Gastroesophageal sphincter (tissue), 4 donors: ENCODE measurements at regions not wholly inside any gene's neighbourhood (a gene's known extent, or its start where the extent isn't known, plus 50 kb on each side); places are given as distances from the start of the nearest gene placed in this dataset.

ENCODE experiments used
- ATAC-seq: fragments of 150-250 bp; one replicate; pipeline ENCODE4 v1.9.1; 2016; ENCODE audit warnings: mild to moderate bottlenecking, moderate library complexity
- H3K27ac ChIP-seq, 4 donors: fragments of 200-600 bp; sonication (generic) in 3 of 4; 1 replicate in 3 of 4; 2 replicates in 1 of 4; pipeline ENCODE4 v1.5.1; 2016 to 2019
- H3K27me3 ChIP-seq: fragments of 200-600 bp; sonication (generic); one replicate; pipeline ENCODE4 v1.5.1; 2019
- H3K36me3 ChIP-seq, 2 donors: fragments of 200-600 bp; sonication (generic); one replicate each; pipeline ENCODE4 v1.5.1; 2019; ENCODE audit warnings: control low read depth in 1 of 2
- H3K4me1 ChIP-seq, 3 donors: fragments of 200-600 bp; sonication (generic); 1 replicate in 2 of 3; 2 replicates in 1 of 3; pipeline ENCODE4 v1.5.1; 2016 to 2019; ENCODE audit warnings: control low read depth in 2 of 3
- H3K4me3 ChIP-seq, 2 donors: fragments of 200-600 bp; sonication (generic); one replicate each; pipeline ENCODE4 v1.5.1; 2019; ENCODE audit warnings: mild to moderate bottlenecking in 1 of 2, moderate library complexity in 1 of 2
- H3K9me3 ChIP-seq, 3 donors: fragments of 200-600 bp; sonication (generic); one replicate each; pipeline ENCODE4 v1.5.1; 2017 to 2019; ENCODE audit warnings: control low read depth in 2 of 3
- EP300 ChIP-seq: sonication (generic); formaldehyde crosslinking; IDR thresholded peaks from one replicate; pipeline ENCODE4 v1.6.1; 2017; ENCODE audit warnings: antibody characterized with exemption, mild to moderate bottlenecking
- POLR2A ChIP-seq, 2 donors: fragments of 450-650 bp; IDR thresholded peaks; one replicate each; pipeline ENCODE4 v1.6.1; 2017; ENCODE audit warnings: antibody characterized with exemption in 2 of 2, mild to moderate bottlenecking in 2 of 2, moderate library complexity in 1 of 2
- POLR2AphosphoS5 ChIP-seq: sonication (generic); formaldehyde crosslinking; IDR thresholded peaks from one replicate; pipeline ENCODE4 v1.6.1; 2017; ENCODE audit warnings: antibody characterized with exemption
- WGBS, 2 donors: methylation state at CpG; one replicate each; pipeline ENCODE4 v1.1.5; 2018; ENCODE audit warnings: low coverage in 1 of 2; 5-methylcytosine and 5-hydroxymethylcytosine counted together
- TF ChIP-seq, protein P1 (sequence below), 4 experiments: fragments of 200-600 bp in 2 of 4; fragments of 450-650 bp in 2 of 4; sonication (generic) in 1 of 4; IDR thresholded peaks; one replicate each; pipeline ENCODE4 v1.5.1; 2017 to 2019; ENCODE audit warnings: antibody characterized with exemption in 4 of 4, mild to moderate bottlenecking in 2 of 4, moderate library complexity in 2 of 4

DNA sequence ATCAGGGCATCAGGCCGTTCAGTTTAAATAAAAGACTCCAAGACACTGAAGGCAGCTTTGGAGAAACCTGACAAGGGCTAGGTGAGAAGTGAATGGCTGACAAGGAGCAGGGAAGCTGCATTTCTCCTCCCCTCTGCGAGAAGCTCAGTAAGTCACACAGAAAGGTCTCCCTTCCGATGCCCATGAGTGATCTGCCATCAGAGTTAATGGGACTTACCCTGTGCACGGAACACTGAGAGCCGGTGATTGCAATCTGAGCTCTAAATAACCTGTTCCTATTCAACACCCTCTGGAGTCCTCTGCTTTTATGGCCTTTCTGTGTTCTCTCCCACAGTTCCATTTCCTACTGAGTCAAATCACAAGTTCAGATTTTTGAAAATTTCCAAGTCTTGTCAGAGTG is 322.2 kb upstream of the MYT1L start:
- no peak for TF ChIP-seq POLR2AphosphoS5
- TF ChIP-seq, protein P1, sequence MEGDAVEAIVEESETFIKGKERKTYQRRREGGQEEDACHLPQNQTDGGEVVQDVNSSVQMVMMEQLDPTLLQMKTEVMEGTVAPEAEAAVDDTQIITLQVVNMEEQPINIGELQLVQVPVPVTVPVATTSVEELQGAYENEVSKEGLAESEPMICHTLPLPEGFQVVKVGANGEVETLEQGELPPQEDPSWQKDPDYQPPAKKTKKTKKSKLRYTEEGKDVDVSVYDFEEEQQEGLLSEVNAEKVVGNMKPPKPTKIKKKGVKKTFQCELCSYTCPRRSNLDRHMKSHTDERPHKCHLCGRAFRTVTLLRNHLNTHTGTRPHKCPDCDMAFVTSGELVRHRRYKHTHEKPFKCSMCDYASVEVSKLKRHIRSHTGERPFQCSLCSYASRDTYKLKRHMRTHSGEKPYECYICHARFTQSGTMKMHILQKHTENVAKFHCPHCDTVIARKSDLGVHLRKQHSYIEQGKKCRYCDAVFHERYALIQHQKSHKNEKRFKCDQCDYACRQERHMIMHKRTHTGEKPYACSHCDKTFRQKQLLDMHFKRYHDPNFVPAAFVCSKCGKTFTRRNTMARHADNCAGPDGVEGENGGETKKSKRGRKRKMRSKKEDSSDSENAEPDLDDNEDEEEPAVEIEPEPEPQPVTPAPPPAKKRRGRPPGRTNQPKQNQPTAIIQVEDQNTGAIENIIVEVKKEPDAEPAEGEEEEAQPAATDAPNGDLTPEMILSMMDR (IDR thresholded peaks at IDR 0.05): no peak
- TF ChIP-seq POLR2A (IDR thresholded peaks at IDR 0.05): no peak
- TF ChIP-seq EP300: no peak
- 60% methylated on average over 4 of the region's 5 CpGs; no CpG with 5 or more reads in 1 of the 2 donors for WGBS, 2 donors
- no peak for ATAC-seq

DNA sequence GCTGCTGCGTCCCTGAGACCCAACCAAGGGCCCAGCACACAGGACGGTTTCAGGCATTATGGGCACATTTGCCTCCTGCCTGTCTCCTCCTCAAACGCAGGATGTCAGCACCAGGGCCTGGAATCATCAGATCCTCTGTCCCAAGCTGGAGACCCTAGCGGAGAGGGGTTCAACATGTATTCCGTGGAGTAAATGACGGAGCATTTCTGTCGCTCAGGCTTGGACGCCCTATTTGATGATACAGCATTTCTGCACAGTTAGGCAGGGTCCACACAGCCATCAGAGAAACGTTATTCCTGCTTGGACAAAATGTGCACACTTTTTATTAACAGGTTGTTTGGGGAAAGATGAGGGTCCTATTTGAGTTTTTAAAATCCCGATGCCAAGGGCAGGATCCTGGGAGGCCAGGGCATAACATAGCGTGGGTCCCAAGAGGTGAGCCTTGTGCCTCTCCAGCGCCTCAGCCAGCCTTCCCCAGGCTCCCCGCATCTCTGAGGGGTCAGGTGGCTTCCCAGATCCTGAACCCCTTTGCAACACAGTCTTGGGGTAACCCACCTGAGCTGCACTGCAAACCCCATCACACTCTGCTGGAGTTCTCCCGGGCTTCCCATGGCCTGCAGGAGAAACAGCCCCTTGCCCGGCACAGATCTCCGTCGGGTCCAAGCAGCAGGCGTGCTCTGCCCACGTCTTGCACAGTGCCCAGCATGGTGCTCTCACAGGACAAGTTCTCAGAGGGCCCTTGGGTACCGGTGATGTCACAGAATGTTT is 319.7 kb upstream of the MYT1L start:
- peaks cover 17% of the 10 kb centered on the region for H3K27me3 ChIP-seq
- no peak for TF ChIP-seq POLR2A (IDR thresholded peaks at IDR 0.05)
- TF ChIP-seq POLR2AphosphoS5: no peak
- no peak for TF ChIP-seq EP300
- TF ChIP-seq, protein P1 (IDR thresholded peaks at IDR 0.05): no peak
- WGBS, 2 donors: 86 to 95% methylated on average over 7 to 10 of the region's 20 CpGs
- ATAC-seq: no peak
- H3K4me1 ChIP-seq: peaks cover 0 to 4% (median 0%) of the 10 kb centered on the region in 3 donors
- H3K9me3 ChIP-seq: no peaks in the 10 kb centered on the region
- H3K36me3 ChIP-seq: no peaks in the 10 kb centered on the region
- H3K27ac ChIP-seq: no peak overlapping the region
- H3K4me3 ChIP-seq: no peak overlapping the region

More for the DNA sequence above, 322.2 kb upstream of the MYT1L start:
- Histone ChIP-seq H3K27me3 (peaks cover 10% of the 10 kb centered on the region), H3K4me1 (peaks cover 0 to 18% (median 0%) of the 10 kb centered on the region in 3 donors), H3K9me3 (no peaks in the 10 kb centered on the region), H3K27ac (no peak overlapping the region), H3K36me3 (no peaks in the 10 kb centered on the region), H3K4me3 (no peak overlapping the region)

DNA sequence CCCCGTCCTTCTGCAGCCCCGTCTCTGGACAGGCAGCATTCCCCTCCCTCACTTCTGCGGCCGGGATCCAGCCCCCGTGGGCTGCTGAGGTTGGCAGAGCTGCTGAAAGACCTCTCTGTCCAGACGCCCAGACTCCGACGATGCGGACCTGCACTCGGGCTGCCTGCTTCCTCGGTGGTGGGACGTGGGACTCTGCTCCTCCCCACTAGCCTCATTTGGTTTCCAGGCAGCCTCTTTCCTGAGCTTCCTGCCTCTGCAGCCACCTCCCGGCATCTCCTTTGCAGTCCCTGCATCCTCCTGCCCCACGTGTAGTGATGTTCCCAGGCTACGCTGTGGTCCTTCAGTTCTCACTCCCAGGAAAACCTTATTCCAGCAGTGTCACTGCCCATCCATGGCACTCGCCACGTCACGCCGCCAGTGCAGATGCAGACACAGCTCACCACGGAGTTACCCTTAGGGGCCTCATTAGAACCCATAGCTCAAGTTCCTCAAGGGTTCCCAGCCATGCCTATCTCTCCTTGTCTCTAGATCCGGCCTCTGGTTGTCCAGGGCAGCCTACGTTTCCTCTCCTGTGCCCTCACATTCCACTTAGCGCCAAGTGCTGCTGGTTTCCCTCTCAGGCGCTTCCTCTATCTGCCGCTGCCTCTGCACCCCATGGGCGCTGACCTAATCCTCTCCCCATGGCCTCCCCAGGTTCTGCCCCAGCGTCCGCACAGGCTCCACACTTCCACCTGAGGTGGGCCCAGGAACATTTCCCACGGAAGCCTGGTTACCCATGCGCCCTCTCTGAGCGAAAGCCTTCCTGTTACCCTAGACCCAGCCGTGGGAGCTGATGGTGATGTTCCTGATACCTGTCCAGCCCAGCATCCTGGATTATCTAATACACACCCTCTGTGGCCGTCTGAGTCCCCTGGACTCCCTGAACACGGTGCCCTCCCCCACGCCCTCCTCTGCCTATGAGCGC is 318.3 kb upstream of the MYT1L start:
- TF ChIP-seq, protein P1 (IDR thresholded peaks at IDR 0.05): no peak
- TF ChIP-seq POLR2AphosphoS5 (no peak), POLR2A (IDR thresholded peaks at IDR 0.05) (no peak), EP300 (no peak)
- 80 to 81% methylated on average over 9 to 23 of the region's 36 CpGs for WGBS, 2 donors
- no peaks in the 10 kb centered on the region for H3K36me3 ChIP-seq
- H3K27ac ChIP-seq: no peak overlapping the region
- H3K27me3 ChIP-seq: peaks cover 24% of the 10 kb centered on the region
- no peaks in the 10 kb centered on the region for H3K4me1 ChIP-seq
- no peak overlapping the region for H3K4me3 ChIP-seq
- no peak for ATAC-seq
- no peaks in the 10 kb centered on the region for H3K9me3 ChIP-seq

DNA sequence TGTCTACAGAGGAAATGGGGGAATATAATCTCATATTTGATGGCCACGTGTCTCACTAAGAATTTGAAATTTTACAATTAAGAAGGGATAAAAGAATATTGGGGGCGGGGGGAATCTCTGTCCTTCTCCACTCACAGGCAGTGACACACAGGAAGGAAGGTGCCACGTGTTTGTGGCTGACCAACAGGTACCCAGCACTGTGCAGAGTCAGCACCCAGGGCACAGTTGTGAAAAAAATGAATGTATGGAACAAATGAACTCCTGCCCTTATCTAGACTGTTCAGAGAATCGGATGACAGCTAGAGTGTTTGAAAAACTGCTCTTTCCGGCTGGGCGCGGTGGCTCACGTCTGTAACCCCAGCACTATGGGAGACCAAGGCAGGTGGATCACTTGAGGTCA is 317.0 kb upstream of the MYT1L start:
- no peak overlapping the region for H3K27ac ChIP-seq
- no peaks in the 10 kb centered on the region for H3K36me3 ChIP-seq
- H3K4me1 ChIP-seq: no peaks in the 10 kb centered on the region
- no peak overlapping the region for H3K4me3 ChIP-seq
- no peaks in the 10 kb centered on the region for H3K9me3 ChIP-seq
- TF ChIP-seq POLR2AphosphoS5: no peak
- TF ChIP-seq POLR2A (IDR thresholded peaks at IDR 0.05): no peak
- no peak for TF ChIP-seq EP300
- WGBS, 2 donors: 75 to 100% methylated on average over 4 to 8 of the region's 8 CpGs
- H3K27me3 ChIP-seq: peaks cover 24% of the 10 kb centered on the region
- ATAC-seq: no peak

DNA sequence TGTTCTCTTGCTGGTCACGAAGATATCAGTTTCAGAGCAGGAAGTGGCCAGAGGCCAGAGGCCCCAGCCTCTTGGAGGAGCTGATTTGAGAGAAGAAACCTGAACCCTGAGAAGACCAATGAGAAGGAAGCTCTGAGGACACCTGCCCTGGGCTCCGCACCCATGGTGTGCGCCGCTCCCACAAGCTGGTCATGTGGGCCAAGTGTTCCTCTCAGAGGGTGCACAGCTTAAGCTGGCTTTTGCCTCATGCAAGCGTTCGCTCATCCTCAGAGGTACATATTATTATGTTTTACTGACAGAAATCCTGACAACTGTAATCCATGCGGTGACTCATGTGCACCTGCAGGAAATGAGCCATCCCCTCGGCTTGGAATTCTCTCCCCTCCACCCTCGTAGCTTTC is 316.1 kb upstream of the MYT1L start:
- Histone ChIP-seq H3K27ac (no peak overlapping the region), H3K27me3 (peaks cover 24% of the 10 kb centered on the region), H3K9me3 (no peaks in the 10 kb centered on the region), H3K4me3 (no peak overlapping the region), H3K4me1 (no peaks in the 10 kb centered on the region), H3K36me3 (no peaks in the 10 kb centered on the region)
- TF ChIP-seq, protein P1 (IDR thresholded peaks at IDR 0.05): no peak
- TF ChIP-seq EP300 (no peak), POLR2AphosphoS5 (no peak), POLR2A (IDR thresholded peaks at IDR 0.05) (no peak)
- WGBS, 2 donors: 64 to 94% methylated on average over 6 to 8 of the region's 9 CpGs
- ATAC-seq: no peak
